ENCODE measurements at regions not wholly inside any gene's neighbourhood (a gene's known extent, or its start where the extent isn't known, plus 50 kb on each side); places are given as distances from the start of the nearest gene placed in this dataset.

- no peaks in the 10 kb centered on the region for H3K9me2 ChIP-seq (ENCODE audit: insufficient read depth)
- Mint-ChIP-seq H3K9me3 (peaks cover 13% of the 10 kb centered on the region; the same call in 2 of the 3 replicates), H3K27ac (no peak overlapping the region), H3K36me3 (ENCODE audit: low read depth) (no peaks in the 10 kb centered on the region), H3K27me3 (ENCODE audit: insufficient read depth, low read depth, poor library complexity) (peaks cover 3% of the 10 kb centered on the region), H3K4me3 (no peak overlapping the region), H3K4me1 (no peaks in the 10 kb centered on the region; the same call in 2 of the 3 replicates)
- DNase-seq (ENCODE audit: low spot score) = no peak
- no peak overlapping the region for H3K4me2 ChIP-seq
- H2AFZ ChIP-seq = no peak overlapping the region
- H3K27ac ChIP-seq (ENCODE audit: low read depth) = no peak overlapping the region
- H3K27me3 ChIP-seq (ENCODE audit: insufficient read depth) = no peaks in the 10 kb centered on the region
- H3K36me3 ChIP-seq (ENCODE audit: insufficient read depth) = no peaks in the 10 kb centered on the region
- no peaks in the 10 kb centered on the region for H3F3A ChIP-seq (replicated peaks; ENCODE audit: low read depth)
- no peak overlapping the region for H3K4me3 ChIP-seq
- H3K79me2 ChIP-seq (replicated peaks; ENCODE audit: insufficient read depth) = no peaks in the 10 kb centered on the region
- H4K20me1 ChIP-seq (replicated peaks; ENCODE audit: insufficient read depth) = no peaks in the 10 kb centered on the region
- ATAC-seq = no peak
- no peaks in the 10 kb centered on the region for H3K4me1 ChIP-seq (ENCODE audit: insufficient read depth)
- TF ChIP-seq CREB1 (CRISPR knock-in tag; IDR thresholded peaks at IDR 0.05; ENCODE audit: low read depth) = no peak
- TF ChIP-seq EZH2phosphoT487 (IDR thresholded peaks at IDR 0.05; ENCODE audit: unreplicated experiment) = no peak
- no peak for TF ChIP-seq CTCF (conservative IDR thresholded peaks at IDR 0.05; ENCODE audit: low read depth in 2 of 2)
- TF ChIP-seq ZNF331 (CRISPR knock-in tag; IDR thresholded peaks at IDR 0.05; ENCODE audit: low read depth) = no peak
- TF ChIP-seq ETS1 (IDR thresholded peaks at IDR 0.05) = no peak
- TF ChIP-seq ZNF462 (CRISPR knock-in tag; IDR thresholded peaks at IDR 0.05) = no peak
- no peak for TF ChIP-seq EZH2 (IDR thresholded peaks at IDR 0.05; ENCODE audit: low read depth, unreplicated experiment)
- TF ChIP-seq JUNB (IDR thresholded peaks at IDR 0.05; ENCODE audit: unreplicated experiment) = no peak
- TF ChIP-seq POLR2AphosphoS5 (IDR thresholded peaks at IDR 0.05; ENCODE audit: low read depth) = no peak
- TF ChIP-seq REST (IDR thresholded peaks at IDR 0.05; ENCODE audit: unreplicated experiment) = no peak
- no peak for TF ChIP-seq NANOG (IDR thresholded peaks at IDR 0.05; ENCODE audit: borderline replicate concordance)
Measured at GRCh38 chr1:187167555-187167954, 338.8 kb downstream of the PLA2G4A start.

Data from GM23338 (cell line).